ENCODE measurements at regions not wholly inside any gene's neighbourhood (a gene's known extent, or its start where the extent isn't known, plus 50 kb on each side); places are given as distances from the start of the nearest gene placed in this dataset.
A peak's percentile ranks its signal among the peaks of the same experiment; 100 is the strongest.
"Not testable (repeated sequence)": the region's sequence is repeated elsewhere in the genome, so short reads cannot be mapped to it uniquely, and the experiment has no call there.

DNA sequence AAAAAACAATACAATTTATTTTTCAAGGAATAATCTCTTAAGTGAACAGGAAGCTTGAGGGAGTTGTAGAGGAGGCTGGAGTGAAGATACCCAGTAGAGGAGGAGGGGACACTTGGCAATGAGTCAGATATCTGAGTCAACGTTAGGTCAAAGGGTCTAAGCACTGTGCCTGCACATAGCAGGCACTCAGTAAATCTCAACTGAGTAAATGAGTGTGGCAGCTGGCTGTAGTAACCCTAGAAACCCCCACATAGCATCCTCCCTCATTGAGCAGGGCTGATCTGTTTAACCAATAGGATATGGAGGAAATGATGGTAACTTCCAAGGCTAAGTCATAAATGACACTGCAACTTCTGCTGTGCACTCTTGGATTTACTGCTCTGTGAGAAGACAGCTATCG, 186.0 kb upstream of the FAM241A start:
- Histone ChIP-seq H3K9me2 (replicated peaks; ENCODE audit: insufficient read depth) (no peaks in the 10 kb centered on the region), H3K79me2 (no peaks in the 10 kb centered on the region), H3K4me3 (no peak overlapping the region), H3K9me3 (ENCODE audit: low read depth) (no peaks in the 10 kb centered on the region), H2AFZ (peak overlapping the region; percentile 19), H3K27ac (peak overlapping the region; percentile 74), H3K4me1 (ENCODE audit: insufficient read depth) (peaks cover 10% of the 10 kb centered on the region), H3K36me3 (replicated peaks; ENCODE audit: insufficient read depth, low read depth) (no peaks in the 10 kb centered on the region), H3K27me3 (no peaks in the 10 kb centered on the region), H4K20me1 (ENCODE audit: insufficient read depth, poor library complexity, severe bottlenecking) (no peaks in the 10 kb centered on the region), H3K4me2 (no peak overlapping the region)
- 60% methylated on average over 2 of the region's 2 CpGs for WGBS (ENCODE audit: low lambda C conversion rate, missing lambda C conversion rate)
- TF ChIP-seq EZH2 (IDR thresholded peaks at IDR 0.05; ENCODE audit: borderline replicate concordance), result no peak
- TF ChIP-seq EZH2phosphoT487 (IDR thresholded peaks at IDR 0.05; ENCODE audit: low read depth, severe bottlenecking, unreplicated experiment), result no peak
- TF ChIP-seq, protein P1, sequence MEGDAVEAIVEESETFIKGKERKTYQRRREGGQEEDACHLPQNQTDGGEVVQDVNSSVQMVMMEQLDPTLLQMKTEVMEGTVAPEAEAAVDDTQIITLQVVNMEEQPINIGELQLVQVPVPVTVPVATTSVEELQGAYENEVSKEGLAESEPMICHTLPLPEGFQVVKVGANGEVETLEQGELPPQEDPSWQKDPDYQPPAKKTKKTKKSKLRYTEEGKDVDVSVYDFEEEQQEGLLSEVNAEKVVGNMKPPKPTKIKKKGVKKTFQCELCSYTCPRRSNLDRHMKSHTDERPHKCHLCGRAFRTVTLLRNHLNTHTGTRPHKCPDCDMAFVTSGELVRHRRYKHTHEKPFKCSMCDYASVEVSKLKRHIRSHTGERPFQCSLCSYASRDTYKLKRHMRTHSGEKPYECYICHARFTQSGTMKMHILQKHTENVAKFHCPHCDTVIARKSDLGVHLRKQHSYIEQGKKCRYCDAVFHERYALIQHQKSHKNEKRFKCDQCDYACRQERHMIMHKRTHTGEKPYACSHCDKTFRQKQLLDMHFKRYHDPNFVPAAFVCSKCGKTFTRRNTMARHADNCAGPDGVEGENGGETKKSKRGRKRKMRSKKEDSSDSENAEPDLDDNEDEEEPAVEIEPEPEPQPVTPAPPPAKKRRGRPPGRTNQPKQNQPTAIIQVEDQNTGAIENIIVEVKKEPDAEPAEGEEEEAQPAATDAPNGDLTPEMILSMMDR (IDR thresholded peaks at IDR 0.05; ENCODE audit: poor library complexity), result no peak
- peak; percentile 44 for DNase-seq (ENCODE audit: low spot score)

GRCh38 chr4:111960241-111960667, 185.0 kb upstream of the FAM241A start:
- no peak overlapping the region for H3K4me2 ChIP-seq
- no peaks in the 10 kb centered on the region for H3K79me2 ChIP-seq
- H3K36me3 ChIP-seq (replicated peaks; ENCODE audit: insufficient read depth, low read depth), result no peaks in the 10 kb centered on the region
- no peaks in the 10 kb centered on the region for H4K20me1 ChIP-seq (ENCODE audit: insufficient read depth, poor library complexity, severe bottlenecking)
- H3K27me3 ChIP-seq, result no peaks in the 10 kb centered on the region
- H3K4me3 ChIP-seq, result no peak overlapping the region
- H3K9me3 ChIP-seq (ENCODE audit: low read depth), result no peaks in the 10 kb centered on the region
- TF ChIP-seq EZH2phosphoT487 (IDR thresholded peaks at IDR 0.05; ENCODE audit: low read depth, severe bottlenecking, unreplicated experiment) (no peak), EZH2 (IDR thresholded peaks at IDR 0.05; ENCODE audit: borderline replicate concordance) (no peak)
- TF ChIP-seq, protein P1 (IDR thresholded peaks at IDR 0.05; ENCODE audit: poor library complexity), result no peak
- no peak overlapping the region for H3K27ac ChIP-seq
- 93% methylated on average over 2 of the region's 2 CpGs for WGBS (ENCODE audit: low lambda C conversion rate, missing lambda C conversion rate)
- no peak overlapping the region for H2AFZ ChIP-seq
- H3K9me2 ChIP-seq (replicated peaks; ENCODE audit: insufficient read depth), result no peaks in the 10 kb centered on the region
- H3K4me1 ChIP-seq (ENCODE audit: insufficient read depth), result peaks cover 10% of the 10 kb centered on the region
- no peak for DNase-seq (ENCODE audit: low spot score)

- DNase-seq (ENCODE audit: low spot score); H3K36me3 ChIP-seq (replicated peaks; ENCODE audit: insufficient read depth, low read depth); H3K9me3 ChIP-seq (ENCODE audit: low read depth); H2AFZ ChIP-seq; H3K4me2 ChIP-seq; H3K79me2 ChIP-seq; H4K20me1 ChIP-seq (ENCODE audit: insufficient read depth, poor library complexity, severe bottlenecking); H3K9me2 ChIP-seq (replicated peaks; ENCODE audit: insufficient read depth); H3K27me3 ChIP-seq; H3K4me3 ChIP-seq; H3K27ac ChIP-seq: not testable (repeated sequence)
- peaks cover 10% of the 10 kb centered on the region for H3K4me1 ChIP-seq (ENCODE audit: insufficient read depth)
- WGBS (ENCODE audit: low lambda C conversion rate, missing lambda C conversion rate), result 69% methylated on average over 5 of the region's 5 CpGs
Observed at GRCh38 chr4:111961026-111961425, 184.2 kb upstream of the FAM241A start.

- H3K27me3 ChIP-seq, result no peaks in the 10 kb centered on the region
- H3K4me2 ChIP-seq, result no peak overlapping the region
- no peak overlapping the region for H2AFZ ChIP-seq
- H3K4me1 ChIP-seq (ENCODE audit: insufficient read depth), result peaks cover 10% of the 10 kb centered on the region
- H3K4me3 ChIP-seq, result no peak overlapping the region
- WGBS (ENCODE audit: low lambda C conversion rate, missing lambda C conversion rate), result 81% methylated on average over 1 of the region's 1 CpG
- TF ChIP-seq EZH2phosphoT487 (IDR thresholded peaks at IDR 0.05; ENCODE audit: low read depth, severe bottlenecking, unreplicated experiment) (no peak), EZH2 (IDR thresholded peaks at IDR 0.05; ENCODE audit: borderline replicate concordance) (no peak)
- TF ChIP-seq, protein P1 (IDR thresholded peaks at IDR 0.05; ENCODE audit: poor library complexity), result no peak
- no peaks in the 10 kb centered on the region for H3K79me2 ChIP-seq
- H3K9me3 ChIP-seq (ENCODE audit: low read depth), result no peaks in the 10 kb centered on the region
- no peak for DNase-seq (ENCODE audit: low spot score)
- no peaks in the 10 kb centered on the region for H3K36me3 ChIP-seq (replicated peaks; ENCODE audit: insufficient read depth, low read depth)
- no peaks in the 10 kb centered on the region for H4K20me1 ChIP-seq (ENCODE audit: insufficient read depth, poor library complexity, severe bottlenecking)
- H3K9me2 ChIP-seq (replicated peaks; ENCODE audit: insufficient read depth), result no peaks in the 10 kb centered on the region
- no peak overlapping the region for H3K27ac ChIP-seq
Observed at GRCh38 chr4:111961809-111962208, 183.4 kb upstream of the FAM241A start.
